GM19025 (cell line): ENCODE measurements at regions not wholly inside any gene's neighbourhood (a gene's known extent, or its start where the extent isn't known, plus 50 kb on each side); places are given as distances from the start of the nearest gene placed in this dataset.
"Not testable (repeated sequence)": the region's sequence is repeated elsewhere in the genome, so short reads cannot be mapped to it uniquely, and the experiment has no call there.

Experiments
- ATAC-seq: cut with Tn5 transposase; IDR thresholded peaks from one replicate; pipeline ENCODE4 v1.9.1; 2021; ENCODE audit warnings: mild to moderate bottlenecking, low read depth, moderate library complexity; ENCODE audit not compliant: unreplicated experiment

GRCh38 chr13:50464349-50465251 lies 378.9 kb downstream of the DLEU7 start:
- ATAC-seq: no peak

DNA sequence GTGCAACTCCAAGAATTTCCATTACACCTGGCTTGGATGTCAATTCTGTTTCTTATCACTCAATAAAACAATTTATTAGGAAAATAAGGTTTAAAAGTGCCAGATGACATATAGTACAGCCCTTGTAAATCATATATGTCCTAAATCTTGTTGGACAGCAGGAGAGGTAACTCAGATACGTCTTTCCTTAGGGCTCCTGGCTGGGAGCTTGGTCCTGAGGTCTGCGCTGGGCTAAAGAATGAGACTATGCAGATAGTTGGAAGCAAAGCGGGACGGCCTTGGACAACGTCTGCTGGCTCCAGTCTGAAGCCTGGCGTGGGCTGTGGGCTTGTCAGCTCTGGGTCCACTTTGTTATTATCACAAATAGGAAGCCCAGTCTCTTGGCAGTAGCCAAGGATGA lies 377.0 kb downstream of the DLEU7 start:
- ATAC-seq: no peak

DNA sequence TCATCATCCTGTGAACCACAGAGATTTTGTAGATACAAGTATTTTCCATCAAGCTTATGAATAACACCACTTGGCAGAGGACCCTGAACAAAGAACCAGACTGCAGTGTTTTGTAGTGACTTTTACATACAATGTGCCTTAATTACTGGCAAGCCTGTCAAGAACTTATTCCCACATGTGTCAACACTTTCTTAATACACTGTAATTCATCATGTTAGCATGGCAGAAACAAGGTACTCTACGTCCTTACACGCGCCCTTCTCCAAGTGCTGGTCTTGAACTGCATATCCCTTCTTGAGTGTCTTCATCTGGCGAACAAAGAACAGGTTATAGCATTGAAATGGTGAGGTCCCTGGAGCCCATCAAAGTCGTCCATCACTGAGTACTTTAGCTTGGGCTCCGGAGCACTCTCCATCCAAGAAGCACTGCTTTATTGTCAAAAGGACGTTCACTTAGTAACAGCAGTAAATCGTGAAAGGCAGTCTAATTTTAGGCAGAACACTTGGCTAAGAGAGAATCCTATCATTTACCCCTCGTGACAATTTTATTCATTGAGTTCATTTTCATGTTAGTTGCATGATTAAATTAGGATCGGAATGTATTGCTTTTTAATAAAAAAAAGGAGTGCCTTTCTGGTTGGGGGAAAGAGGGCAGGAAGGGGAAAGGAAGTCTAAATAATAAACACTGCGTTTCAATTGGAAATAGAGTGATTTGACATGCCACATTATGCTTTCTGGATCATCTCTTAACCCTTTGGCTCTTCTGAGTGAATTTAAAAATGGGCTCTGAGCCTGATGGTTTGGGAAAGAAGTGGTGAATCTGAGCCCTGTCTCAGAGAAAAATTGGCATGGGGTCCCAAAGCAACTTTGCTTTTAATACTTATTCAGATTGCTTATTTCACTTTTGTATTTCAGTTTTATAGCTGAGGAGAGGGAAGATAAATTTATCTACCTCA lies 376.1 kb downstream of the DLEU7 start:
- no peak for ATAC-seq

DNA sequence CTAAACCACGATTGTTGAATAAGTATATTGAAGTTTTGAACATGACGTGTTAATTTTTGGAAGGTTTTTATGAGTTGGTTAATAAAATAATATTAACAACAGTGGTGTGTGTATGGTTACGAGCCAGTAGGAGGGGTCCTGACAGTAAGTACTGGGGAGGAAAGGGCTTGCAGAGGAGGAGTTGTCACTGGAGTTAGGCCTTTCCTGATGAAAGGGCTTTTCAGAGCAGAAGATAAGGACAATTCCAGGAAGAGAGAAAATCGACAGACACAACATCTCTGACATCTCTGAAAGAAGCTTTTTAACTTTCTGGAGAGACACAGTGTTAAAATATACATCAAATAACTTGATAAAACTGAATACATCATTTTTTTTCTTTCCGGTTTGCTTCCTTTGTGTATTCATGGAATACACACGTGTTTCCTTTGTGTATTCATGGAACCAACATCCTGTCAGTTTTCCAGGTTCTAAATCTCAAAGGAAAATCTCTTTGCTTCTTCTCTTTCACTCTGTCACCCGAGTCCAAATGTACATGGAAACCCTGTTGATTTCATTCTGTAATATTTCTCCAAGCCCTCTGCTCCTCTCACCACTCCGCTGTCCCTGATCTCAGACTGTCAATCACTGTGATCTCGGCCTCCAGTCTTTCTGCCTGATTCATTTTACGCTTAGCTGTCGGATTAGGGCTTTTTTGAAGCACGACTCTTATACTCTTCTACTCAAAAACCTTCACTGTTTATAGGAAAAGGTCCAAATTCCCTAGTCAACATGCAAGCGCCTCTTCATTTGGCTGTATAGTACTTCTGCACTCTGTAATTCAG lies 374.4 kb downstream of the DLEU7 start:
- no peak for ATAC-seq

GRCh38 chr13:50473050-50473449 lies 370.4 kb downstream of the DLEU7 start:
- not testable (repeated sequence) for ATAC-seq

DNA sequence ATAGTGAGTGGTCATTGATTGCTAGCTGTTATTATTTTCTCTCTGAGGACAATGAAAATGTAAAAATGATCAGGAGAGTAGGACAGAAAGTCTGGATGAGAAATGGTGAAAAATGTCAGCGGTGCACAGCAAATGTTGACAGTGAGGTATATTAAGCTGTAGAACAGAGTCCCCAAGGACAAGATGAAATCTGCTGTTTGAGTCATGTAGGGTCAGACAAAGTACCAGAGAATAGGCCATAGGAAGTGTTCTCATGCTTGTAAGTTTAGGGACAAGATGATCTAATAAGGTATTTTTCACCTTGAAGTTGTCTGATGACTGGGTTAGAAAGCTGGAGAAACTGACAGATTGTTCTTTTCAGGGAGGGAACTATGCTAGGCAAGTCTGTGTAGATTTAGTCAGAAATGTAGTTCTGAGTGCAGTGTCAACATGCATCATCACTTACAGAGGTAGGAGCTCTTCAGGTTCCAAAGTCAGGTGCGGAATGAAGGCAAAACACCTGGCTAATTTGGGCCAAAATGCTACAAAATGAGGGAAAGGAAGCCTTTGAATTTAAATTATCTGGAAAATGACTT lies 369.3 kb downstream of the DLEU7 start:
- no peak for ATAC-seq

DNA sequence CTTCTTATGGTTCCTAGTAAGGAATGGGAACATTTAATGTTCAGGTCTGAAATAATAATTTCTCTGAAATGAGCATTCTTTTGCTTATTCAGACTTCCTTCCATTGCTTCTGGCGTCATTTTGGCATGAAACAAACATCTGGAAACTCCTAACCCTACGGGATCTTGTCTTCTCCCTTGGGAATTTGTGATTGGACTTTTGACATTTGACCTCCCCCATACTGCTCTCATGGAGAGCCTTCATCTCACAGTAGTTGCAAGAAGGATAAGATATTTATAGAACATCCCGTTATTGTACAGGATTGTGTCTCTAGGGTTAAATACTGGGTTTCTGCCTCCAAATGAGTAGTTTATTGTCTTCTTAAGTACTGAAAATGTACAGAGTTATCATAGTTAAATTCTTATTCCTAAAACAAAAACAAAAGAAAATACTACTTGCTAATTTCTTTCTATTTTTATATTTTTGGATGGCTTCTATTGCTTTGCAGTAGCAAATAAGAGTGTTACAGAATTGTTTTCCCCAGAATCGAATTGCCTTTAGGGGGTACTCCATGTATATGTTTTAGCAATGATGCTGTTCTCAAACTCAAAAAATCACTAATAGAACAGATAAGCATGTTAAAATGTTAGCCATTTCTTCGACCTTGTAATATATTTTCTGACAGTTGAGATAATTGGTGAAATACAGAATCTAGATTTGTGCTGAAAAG lies 366.8 kb downstream of the DLEU7 start:
- no peak for ATAC-seq

- no peak for ATAC-seq
These were observed 361.6 kb downstream of the DLEU7 start for GRCh38 chr13:50481936-50482335.

DNA sequence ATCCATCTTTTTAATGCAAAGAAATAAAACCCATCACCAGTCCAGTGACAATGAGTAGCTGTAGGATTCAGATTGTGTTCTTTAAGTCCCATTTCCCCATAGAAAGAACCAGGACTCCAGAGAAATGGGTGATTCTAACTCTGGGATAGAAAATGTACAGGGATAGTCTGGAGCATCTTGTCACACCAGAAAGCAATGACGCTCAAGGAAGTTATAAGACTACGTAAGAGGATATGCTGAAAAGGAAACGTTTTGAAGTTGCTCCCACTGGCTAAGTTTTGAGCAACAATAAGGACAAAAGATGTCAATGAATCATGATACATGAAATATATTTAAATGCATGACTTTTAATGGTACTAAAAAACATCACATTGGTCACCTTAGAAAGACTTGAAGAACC lies 360.1 kb downstream of the DLEU7 start:
- ATAC-seq: no peak

DNA sequence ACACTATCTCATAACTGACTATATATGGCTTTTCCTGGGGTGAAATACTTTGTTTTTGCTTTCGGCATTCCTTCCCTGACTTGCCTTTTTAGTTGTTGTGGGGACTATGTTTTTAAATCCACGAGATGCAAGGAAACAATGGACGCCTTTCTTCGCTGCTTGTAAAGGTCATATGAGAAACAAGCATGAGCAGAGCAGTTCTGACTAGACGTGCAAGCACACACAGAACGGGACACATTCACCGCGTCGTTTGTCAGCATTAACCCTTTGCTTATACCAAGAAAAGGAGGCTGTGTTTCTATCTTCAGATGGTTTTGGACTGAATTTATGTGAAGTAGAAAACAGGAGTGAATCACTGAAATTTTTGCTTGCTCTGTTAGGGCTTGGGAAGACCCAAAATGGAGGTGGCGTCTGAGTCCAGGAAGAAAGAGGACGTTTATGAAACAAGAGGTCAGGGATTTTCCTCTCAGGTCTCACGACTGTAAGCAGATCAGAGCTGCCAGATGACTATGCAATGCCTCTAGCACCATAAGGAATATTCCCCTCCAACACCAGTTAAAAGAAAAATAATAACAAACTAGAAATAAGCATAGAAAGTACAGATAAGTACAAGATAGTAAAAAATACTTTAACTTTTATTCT lies 358.9 kb downstream of the DLEU7 start:
- no peak for ATAC-seq

- ATAC-seq: no peak
These were observed 357.2 kb downstream of the DLEU7 start for GRCh38 chr13:50485979-50486935.

GRCh38 chr13:50493683-50494082 lies 349.8 kb downstream of the DLEU7 start:
- no peak for ATAC-seq

- ATAC-seq: no peak
These were observed 349.4 kb downstream of the DLEU7 start for GRCh38 chr13:50494138-50494537.

GRCh38 chr13:50503212-50503611 lies 340.3 kb downstream of the DLEU7 start:
- ATAC-seq: not testable (repeated sequence)

DNA sequence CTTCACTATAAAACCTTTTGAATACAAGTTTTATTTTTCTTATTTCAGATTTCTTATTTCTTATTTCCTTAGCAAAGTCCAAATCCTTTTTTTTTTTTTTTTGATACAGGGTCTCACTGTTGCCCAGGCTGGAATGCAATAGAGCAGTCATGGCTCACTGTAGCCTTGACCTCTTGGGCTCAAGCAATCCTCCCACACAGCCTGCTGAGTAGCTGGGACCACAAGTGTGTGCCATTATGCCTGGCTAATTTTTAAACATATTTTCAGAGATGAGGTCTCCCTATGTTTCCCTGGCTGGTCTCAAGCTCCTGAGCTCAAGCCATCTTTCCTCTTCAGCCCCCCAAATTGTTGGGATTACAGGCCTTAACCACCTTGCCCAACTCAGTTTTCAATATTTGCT lies 334.3 kb downstream of the DLEU7 start:
- no peak for ATAC-seq

GRCh38 chr13:50509771-50510441 lies 333.6 kb downstream of the DLEU7 start:
- no peak for ATAC-seq

- ATAC-seq: not testable (repeated sequence)
These were observed 332.5 kb downstream of the DLEU7 start for GRCh38 chr13:50510885-50511545.
